MM.1S (cell line): ENCODE measurements at regions not wholly inside any gene's neighbourhood (a gene's known extent, or its start where the extent isn't known, plus 50 kb on each side); places are given as distances from the start of the nearest gene placed in this dataset.

ENCODE experiments used
- DNase-seq: peaks from one replicate; pipeline ENCODE4 v3.0.0-alpha.2; 2015
- H2AFZ ChIP-seq: fragments of 300-600 bp; sonication (generic); 2 replicates; pipeline ENCODE4 v1.6.0; 2016; ENCODE audit warnings: antibody characterized with exemption, low read length
- H3F3A ChIP-seq: fragments of 300-600 bp; sonication (generic); 2 replicates; pipeline ENCODE4 v1.6.1; 2016; ENCODE audit warnings: mild to moderate bottlenecking, antibody characterized with exemption, low read length, moderate library complexity, mixed read lengths; ENCODE audit not compliant: insufficient read depth
- H3K27ac ChIP-seq: fragments of 300-600 bp; sonication (generic); 2 replicates; pipeline ENCODE4 v1.5.1; 2016; ENCODE audit warnings: mild to moderate bottlenecking, low read length
- H3K27me3 ChIP-seq: fragments of 300-600 bp; sonication (generic); replicated peaks from 2 replicates; pipeline ENCODE4 v1.6.0; 2016; ENCODE audit warnings: low read length; ENCODE audit not compliant: insufficient read depth
- H3K36me3 ChIP-seq: fragments of 300-600 bp; sonication (generic); replicated peaks from 2 replicates; pipeline ENCODE4 v1.6.1; 2016; ENCODE audit warnings: mild to moderate bottlenecking, low read length, mixed read lengths; ENCODE audit not compliant: insufficient read depth
- H3K4me1 ChIP-seq: fragments of 300-600 bp; sonication (generic); 2 replicates; pipeline ENCODE4 v1.6.1; 2016; ENCODE audit warnings: low read length, mixed read lengths
- H3K4me2 ChIP-seq: fragments of 300-600 bp; sonication (generic); 2 replicates; pipeline ENCODE4 v1.6.0; 2016; ENCODE audit warnings: low read depth, low read length
- H3K4me3 ChIP-seq: fragments of 300-600 bp; sonication (generic); 2 replicates; pipeline ENCODE4 v1.5.1; 2016; ENCODE audit warnings: low read length, mixed read lengths
- H3K79me2 ChIP-seq: fragments of 300-600 bp; sonication (generic); 2 replicates; pipeline ENCODE4 v1.6.1; 2016; ENCODE audit warnings: mixed run types, low read length, mixed read lengths
- H3K9ac ChIP-seq: fragments of 300-600 bp; sonication (generic); 2 replicates; pipeline ENCODE4 v1.6.1; 2016; ENCODE audit warnings: low read length, mixed read lengths
- H3K9me2 ChIP-seq: fragments of 300-600 bp; sonication (generic); replicated peaks from 2 replicates; pipeline ENCODE4 v1.6.1; 2016; ENCODE audit warnings: mild to moderate bottlenecking, low read length, mixed read lengths; ENCODE audit not compliant: insufficient read depth
- H3K9me3 ChIP-seq: fragments of 300-600 bp; sonication (generic); replicated peaks from 2 replicates; pipeline ENCODE4 v1.6.1; 2016; ENCODE audit warnings: mild to moderate bottlenecking, low read length, mixed read lengths; ENCODE audit not compliant: insufficient read depth
- H4K20me1 ChIP-seq: fragments of 300-600 bp; sonication (generic); 2 replicates; pipeline ENCODE4 v1.6.1; 2016; ENCODE audit warnings: mild to moderate bottlenecking, low read length, moderate library complexity, mixed read lengths; ENCODE audit not compliant: insufficient read depth
- CTCF ChIP-seq: fragments of 300-600 bp; sonication (generic); IDR thresholded peaks from 2 replicates; pipeline ENCODE4 v1.5.1; 2016; ENCODE audit warnings: antibody characterized with exemption, low read length, mixed read lengths
- EZH2 ChIP-seq: fragments of 300-600 bp; sonication (generic); optimal IDR thresholded peaks from 2 replicates; pipeline ENCODE3; 2017; ENCODE audit warnings: low read depth, mild to moderate bottlenecking, antibody characterized with exemption, low read length, mixed read lengths
- EZH2phosphoT487 ChIP-seq: fragments of 300-600 bp; sonication (generic); IDR thresholded peaks from 2 replicates; pipeline ENCODE4 v1.6.1; 2018; ENCODE audit warnings: antibody characterized with exemption, low read length

GRCh38 chr6:137427656-137428290 is 66.4 kb downstream of the OLIG3 start:
- no peak for TF ChIP-seq EZH2phosphoT487
- no peak for TF ChIP-seq EZH2
- no peak for TF ChIP-seq CTCF
- Histone ChIP-seq H3K4me2 (no peak overlapping the region), H3K9me3 (no peaks in the 10 kb centered on the region), H3F3A (peaks cover 17% of the 10 kb centered on the region), H2AFZ (no peak overlapping the region), H3K27me3 (no peaks in the 10 kb centered on the region), H3K4me1 (peaks cover 31% of the 10 kb centered on the region), H3K9ac (no peak overlapping the region), H3K36me3 (no peaks in the 10 kb centered on the region), H3K27ac (no peak overlapping the region), H3K9me2 (no peaks in the 10 kb centered on the region), H4K20me1 (no peaks in the 10 kb centered on the region), H3K79me2 (no peaks in the 10 kb centered on the region), H3K4me3 (no peak overlapping the region)
- DNase-seq, result no peak

- Histone ChIP-seq H4K20me1 (no peaks in the 10 kb centered on the region), H3K9ac (no peak overlapping the region), H3K36me3 (no peaks in the 10 kb centered on the region), H3K9me2 (no peaks in the 10 kb centered on the region), H3K79me2 (no peaks in the 10 kb centered on the region), H3K27me3 (no peaks in the 10 kb centered on the region), H3K4me3 (no peak overlapping the region), H3K4me1 (peaks cover 31% of the 10 kb centered on the region), H3F3A (peaks cover 17% of the 10 kb centered on the region), H3K27ac (peak overlapping the region; percentile 43; the same call in 1 of the 2 replicates), H3K9me3 (no peaks in the 10 kb centered on the region), H3K4me2 (peak overlapping the region; percentile 40), H2AFZ (no peak overlapping the region)
- no peak for TF ChIP-seq EZH2phosphoT487
- no peak for TF ChIP-seq EZH2
- TF ChIP-seq CTCF, result no peak
- DNase-seq, result peak; percentile 71
These were observed 68.0 kb downstream of the OLIG3 start for GRCh38 chr6:137426007-137426689.

GRCh38 chr6:137424251-137424650 is 69.9 kb downstream of the OLIG3 start:
- H3K4me1 ChIP-seq, result peaks cover 31% of the 10 kb centered on the region
- no peaks in the 10 kb centered on the region for H3K36me3 ChIP-seq
- no peaks in the 10 kb centered on the region for H3K9me2 ChIP-seq
- no peaks in the 10 kb centered on the region for H3K27me3 ChIP-seq
- H2AFZ ChIP-seq, result peak overlapping the region; percentile 1; the same call in 1 of the 2 replicates
- H3F3A ChIP-seq, result peaks cover 17% of the 10 kb centered on the region
- no peaks in the 10 kb centered on the region for H3K79me2 ChIP-seq
- H3K4me2 ChIP-seq, result peak overlapping the region; percentile 74
- H3K9ac ChIP-seq, result no peak overlapping the region; the same call in 1 of the 2 replicates
- no peaks in the 10 kb centered on the region for H4K20me1 ChIP-seq
- no peak for TF ChIP-seq EZH2phosphoT487
- no peak for TF ChIP-seq EZH2
- TF ChIP-seq CTCF, result no peak
- DNase-seq, result no peak
- H3K4me3 ChIP-seq, result no peak overlapping the region
- no peaks in the 10 kb centered on the region for H3K9me3 ChIP-seq
- H3K27ac ChIP-seq, result peak overlapping the region; percentile 21; the same call in 1 of the 2 replicates
